ENCODE measurements at regions not wholly inside any gene's neighbourhood (a gene's known extent, or its start where the extent isn't known, plus 50 kb on each side); places are given as distances from the start of the nearest gene placed in this dataset.

DNA sequence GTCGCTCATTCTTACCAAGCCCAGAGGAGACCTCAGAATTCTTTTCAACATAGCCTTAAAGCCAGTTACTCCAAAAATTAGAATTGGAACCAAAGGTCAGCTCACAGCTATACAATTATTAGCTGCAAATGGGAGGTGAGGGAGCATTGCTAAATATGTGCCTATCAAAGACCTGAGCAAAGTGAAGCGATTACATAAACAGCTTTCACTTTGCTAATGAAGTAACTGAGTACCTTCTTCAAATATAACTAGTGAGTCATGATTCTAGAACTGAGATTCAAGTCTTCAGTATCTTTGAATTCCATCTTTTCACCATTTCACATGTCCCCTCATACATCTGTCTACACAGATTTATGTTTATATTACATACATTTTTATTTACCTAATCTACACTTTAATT, 122.6 kb downstream of the P2RY1 start:
- DNase-seq: no peak

DNA sequence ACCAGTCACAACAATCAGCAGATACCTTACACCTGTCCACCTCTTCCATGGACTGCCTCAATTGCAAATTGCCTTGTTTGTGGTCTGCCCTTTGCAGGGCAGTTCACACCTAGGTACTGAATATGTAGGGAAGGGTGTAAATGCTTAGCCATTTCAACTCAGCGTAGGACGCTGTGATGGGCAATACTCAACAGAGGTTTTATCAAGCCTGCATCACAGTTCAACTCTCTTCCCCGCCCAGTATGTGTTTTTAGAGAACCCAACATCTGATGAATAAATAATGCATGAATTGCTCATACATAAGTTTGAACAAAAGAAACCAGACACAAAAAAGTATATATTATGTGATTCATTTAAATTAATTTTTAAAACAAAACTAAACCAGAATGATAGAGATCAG, 124.4 kb downstream of the P2RY1 start:
- no peak for DNase-seq

DNA sequence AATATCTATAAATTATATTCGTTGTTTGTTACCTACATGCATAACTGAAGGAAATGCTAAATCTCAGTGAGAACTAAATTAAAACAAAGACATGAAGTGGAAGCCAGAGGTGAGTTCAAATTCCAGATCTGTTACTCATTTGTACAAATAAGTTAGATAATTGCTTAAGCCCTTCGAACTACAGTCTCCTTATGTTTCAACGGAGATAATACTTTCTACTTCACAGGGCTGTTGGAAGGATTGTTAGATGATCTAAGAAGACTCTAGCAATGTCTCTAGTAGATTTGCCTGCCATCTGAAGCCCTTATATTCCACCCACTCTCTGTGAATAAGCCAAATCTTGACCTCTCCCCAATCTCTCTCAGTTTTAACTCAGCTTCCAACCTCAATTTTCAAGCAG, 125.8 kb downstream of the P2RY1 start:
- no peak for DNase-seq

DNA sequence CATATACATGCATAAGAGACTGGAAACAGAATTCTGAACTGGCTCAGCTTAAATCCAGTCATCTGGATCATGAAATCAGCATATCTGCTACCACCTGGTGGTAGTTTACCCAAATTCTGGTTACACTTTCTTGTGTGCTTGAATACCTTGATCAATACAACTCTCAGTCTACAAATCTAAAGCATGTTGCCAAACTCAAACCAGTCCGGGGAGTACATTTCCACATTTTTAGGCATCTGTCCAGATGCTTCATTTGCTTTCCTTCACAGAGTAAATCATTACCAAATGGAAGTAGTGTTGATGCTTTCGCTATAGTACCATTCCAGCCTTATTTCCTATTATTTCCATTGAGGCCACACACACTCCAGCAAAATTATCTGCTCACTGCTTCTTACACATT, 126.4 kb downstream of the P2RY1 start:
- peak; percentile 8 to 28 for DNase-seq

DNA sequence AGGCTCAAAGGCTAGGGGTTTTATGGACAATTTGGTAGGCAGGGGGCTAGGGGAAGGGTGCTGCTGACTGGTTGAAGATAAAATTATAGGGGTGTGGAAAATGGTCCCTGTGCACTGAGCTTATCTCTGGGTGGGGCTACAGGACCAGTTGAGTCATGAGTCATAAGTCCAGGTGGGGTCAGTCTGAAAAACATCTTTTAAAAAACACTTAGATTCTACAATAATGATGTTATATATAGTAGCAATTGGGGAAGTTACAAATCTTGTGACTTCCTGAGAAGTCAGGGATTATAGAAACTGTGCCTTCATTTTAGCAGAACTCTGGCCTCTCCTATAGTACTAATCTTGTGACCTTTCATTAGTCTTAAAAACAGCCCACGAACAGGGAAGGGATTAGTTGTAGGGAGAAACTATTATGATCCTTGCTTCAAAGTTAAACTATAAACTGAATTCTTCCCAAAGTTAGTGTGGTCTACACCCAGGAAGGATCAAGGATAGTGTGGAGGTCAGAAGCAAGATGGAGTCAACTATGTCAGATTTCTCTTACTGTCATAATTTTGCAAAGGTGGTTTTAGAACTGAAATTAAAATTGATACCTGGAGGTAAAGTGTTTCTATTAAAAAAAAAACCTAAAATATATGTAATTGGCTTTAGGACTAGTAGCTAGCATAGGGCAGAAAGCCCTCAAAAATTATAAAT, 130.1 kb downstream of the P2RY1 start:
- no peak for DNase-seq

DNA sequence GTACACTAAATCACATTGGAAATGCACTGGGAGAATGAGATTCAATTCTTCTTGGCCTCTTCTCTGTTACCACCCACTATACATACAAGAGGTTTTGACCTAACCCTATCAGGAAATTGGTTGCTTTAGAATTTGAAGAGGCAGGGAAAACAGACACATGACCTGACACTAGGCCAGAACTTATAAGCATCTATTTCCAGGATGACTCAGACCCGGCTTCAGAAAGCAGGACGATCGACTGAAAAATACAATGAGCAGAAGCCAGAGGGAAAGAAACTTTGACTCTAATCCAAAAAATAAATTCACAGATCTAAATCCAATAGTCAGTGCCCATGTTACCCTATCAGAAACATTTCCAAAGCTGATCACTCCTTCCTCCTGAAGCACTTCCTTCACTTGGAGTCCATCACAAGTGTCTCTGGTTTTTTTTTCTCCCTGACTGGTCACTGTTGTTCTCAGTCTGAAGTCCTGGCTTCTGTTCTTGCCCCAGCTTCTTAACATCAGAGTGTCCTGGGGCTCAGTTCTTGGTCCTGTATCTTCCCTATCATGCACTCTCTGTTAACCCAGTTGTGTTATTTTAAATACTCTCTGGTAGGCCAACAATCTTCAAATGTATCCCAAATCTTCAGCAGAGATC, 133.6 kb downstream of the P2RY1 start:
- no peak for DNase-seq

DNA sequence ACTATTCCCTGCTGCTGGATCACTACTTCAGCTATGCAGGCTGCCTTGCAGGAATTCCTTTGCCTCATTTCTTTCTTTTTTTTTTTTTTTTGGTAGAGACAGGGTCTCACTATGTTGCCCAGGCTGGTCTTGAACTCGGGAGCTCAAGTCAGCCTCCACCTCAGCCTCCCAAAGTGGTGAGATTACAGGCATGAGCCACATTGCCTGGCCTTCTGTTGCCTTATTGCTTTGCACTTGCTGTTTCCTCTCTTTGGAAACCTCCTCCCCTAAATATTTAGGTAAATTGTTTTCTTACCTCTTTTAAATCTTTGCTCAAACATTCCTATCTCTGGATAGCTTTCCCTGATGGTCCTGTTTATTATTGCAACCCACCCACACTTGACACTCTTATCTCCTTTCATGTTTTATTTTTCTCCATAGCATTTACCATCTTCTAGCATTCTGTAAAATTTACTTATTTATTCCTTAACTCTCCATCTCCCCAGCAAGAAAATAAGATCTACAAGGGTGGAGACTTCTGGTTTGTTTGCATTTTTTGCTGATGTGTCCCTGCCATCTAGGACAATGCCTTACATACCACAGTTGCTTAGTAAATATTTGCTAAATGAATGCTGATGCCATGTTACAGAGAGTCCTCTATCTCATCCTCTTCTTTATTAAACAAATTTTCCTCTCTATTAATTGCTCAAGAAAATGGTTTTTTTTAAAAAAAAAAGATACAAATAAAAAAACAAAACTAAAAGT, 134.8 kb downstream of the P2RY1 start:
- DNase-seq: no peak

DNA sequence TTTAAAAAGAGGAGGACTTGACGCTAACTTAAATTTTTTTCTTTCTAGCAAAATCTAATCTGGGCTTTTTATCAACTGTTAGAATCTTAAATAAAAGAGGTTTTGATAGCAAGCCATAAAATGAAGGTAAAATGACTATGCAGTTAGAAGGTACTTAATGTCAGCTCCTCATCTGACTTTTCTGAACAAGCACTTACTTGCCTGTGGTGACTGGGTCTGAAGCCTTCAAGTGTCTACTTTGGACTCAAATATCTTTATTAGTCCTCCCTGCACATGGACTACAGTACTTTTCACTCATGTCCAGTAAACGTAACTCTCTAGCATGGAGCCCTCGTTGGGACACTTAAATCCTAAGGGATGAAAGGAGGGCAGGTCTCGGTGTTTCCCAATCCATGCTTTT, 135.9 kb downstream of the P2RY1 start:
- no peak for DNase-seq

DNA sequence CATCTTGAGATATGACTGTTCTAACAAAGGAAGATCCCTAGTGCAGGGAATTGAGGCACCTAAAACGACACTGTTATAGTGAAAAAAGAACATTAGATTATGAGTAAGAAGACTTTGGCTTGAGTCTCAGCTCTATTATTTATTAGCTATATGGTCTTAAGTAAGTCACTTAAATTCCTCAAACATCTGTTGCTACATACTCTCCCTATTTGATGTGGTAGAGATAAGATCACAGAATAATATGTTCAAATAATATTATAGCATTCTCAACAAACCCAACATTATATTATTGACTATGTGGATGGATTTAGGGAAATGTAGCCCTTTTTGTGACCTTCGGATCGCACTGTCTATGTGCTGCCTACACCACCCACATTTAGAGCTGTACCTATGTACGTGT, 136.9 kb downstream of the P2RY1 start:
- no peak for DNase-seq

DNA sequence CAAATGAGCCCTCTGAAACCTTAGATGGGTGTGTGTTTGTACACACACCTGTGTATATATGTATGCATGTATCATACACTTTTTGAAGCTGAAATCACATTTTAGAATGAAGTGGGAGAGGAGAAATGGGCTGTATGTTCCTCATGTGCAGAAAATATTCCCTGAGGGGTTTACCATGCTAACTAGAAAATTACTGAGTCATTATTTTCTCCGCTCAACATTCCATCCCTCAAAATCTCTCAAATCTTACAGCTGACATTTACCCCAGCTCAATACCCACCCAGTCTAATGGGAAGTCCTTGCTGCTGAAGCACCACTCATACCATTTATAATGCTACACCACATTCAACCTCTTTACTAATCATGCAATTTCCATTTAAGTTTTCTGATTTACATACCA, 138.6 kb downstream of the P2RY1 start:
- no peak for DNase-seq

DNA sequence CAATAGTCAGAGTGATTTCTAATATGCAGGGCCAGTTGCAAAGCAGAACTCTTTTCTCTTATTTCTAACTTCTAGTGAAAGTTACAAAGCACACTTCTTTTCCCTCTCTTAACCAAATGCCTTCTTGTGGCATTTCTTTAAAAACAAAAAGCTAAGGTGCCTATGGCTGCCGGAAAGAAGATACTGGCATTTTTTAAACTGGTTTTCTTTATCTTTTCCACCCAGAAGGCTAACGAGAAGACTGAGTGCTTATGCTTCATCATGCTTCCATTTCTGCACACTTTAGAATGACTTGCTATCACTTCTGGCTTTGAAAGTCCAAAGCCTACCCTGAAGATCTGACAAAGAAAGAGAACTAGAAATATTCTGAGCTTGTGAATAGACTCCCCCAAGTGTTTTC, 141.3 kb downstream of the P2RY1 start:
- no peak for DNase-seq

DNA sequence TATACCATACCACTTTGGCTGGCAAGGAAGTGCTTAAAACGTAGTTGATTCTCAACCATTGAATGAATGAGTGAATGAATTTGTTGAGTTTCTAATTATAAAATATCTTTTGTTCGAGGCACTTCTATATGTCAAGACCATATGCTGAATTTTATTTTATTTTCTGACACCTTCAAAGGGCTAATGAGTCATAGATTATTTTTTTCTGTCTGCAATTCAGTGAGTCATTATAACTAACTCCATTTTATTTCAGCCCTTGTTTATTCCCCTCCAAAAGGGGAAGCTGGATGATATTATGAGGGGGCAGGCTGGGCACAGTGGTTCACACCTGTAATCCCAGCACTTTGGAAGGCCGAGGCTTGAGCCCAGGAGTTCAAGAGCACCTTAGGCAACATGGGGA, 142.4 kb downstream of the P2RY1 start:
- no peak for DNase-seq

DNA sequence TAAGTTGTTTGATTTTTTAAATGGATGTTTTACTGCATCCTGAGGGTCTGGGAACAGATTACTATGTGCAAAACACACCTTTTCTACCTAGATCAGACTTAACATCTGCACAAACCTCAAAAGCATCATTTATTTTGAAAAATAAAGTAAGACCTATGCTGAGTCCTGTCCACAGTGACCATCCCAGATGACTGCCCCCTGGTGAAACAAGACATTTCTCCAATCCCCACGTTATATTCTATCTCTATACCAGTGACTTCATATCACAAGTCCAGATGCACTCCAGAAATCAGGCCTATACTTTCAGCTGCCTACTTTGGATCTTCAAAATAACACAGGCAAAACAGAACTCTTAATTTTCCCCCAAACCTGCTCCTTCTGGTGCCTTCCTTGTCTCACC, 143.2 kb downstream of the P2RY1 start:
- no peak for DNase-seq

DNA sequence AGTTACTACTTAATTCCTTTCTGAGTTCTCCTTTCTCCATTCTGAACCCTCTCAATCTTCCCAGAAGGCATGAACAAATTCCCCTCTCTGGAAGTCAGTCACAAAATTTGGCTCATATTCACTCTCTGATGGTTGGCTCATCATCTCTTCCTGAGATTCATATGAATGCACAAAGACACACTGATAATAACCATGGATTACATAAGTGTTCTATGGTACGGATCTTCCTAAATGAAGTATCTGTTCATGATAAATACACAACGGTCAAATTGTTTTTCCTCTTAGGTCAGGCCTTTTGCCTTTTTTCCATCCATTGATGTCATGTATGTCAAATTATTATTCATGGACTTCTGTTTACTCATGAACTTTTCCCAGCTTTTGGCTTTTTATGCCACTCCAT, 162.6 kb downstream of the P2RY1 start:
- DNase-seq: no peak

DNA sequence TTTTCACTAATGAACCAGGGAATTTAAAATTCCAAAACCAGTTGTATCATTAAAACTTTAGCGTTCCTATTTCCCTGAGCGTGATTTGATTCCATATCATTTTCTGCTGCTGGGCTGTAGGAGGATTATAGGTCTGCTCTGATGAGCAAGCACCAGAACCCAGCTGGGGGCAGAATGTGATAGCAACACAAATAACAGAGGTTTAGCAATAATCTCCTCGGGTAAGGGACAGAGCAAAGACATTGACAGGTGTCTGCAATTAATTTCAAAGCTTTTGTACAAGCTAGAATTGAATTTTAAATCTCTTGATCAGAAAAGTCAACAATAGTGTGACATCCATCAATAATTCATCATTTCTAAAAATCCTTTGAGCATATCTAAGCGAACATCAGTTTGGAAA, 163.4 kb upstream of the RAP2B start:
- no peak for DNase-seq

DNA sequence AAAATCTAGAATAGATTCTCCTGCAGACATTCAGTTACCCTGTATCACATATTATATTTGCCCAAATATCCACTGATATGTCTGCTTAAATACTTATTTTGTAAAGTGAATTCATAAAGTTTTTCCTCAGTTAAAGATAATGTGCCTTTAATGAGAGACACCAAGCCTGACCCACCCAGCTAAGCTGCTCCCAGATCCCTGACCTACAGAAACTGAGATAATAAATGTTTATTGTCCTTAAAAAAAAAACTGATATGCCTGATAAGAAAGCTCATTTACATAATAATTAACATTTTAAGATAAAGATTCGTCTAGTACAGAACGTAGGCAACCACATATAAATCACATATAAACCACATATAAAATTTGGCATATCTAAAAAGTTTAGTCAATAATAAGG, 161.7 kb upstream of the RAP2B start:
- DNase-seq: no peak

DNA sequence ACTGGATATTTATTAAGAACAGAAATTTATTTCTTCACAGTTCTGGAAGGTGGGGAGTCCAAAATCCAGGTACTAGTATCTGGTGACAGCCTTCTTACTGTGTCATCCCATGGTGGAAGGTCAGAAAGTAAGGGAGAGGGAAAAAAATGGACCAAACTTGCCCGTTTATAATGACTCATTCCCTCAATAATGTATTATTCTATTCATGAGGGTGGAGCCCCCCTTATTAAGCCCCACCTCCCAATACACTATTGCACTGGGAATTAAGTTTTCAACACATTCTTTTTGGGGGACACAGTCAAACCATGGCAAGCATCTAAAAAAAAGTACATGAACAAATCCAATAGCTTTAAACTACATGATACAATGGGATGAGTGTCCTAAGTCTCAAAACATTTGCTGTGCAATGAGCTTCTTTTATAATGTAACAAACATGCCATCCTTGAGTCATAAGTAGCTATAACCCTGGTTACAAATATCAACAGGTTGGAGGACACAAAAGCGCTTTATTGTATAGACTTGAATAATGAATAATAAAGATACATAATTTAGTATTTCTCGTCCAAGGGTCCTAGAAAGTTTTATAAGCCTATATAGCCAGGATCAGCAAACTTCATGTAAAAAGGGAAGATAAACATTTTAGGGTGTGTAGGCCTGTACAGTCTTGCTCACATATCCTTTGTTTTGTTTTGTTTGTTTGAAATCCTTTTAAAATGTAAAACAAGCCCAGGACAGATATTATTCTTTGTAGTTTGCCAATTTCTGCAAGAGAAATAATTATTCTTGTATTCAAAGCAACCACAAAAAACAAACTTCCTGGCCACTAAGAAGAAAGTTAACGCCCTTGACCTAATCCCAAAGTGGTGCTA, 160.6 kb upstream of the RAP2B start:
- no peak for DNase-seq

DNA sequence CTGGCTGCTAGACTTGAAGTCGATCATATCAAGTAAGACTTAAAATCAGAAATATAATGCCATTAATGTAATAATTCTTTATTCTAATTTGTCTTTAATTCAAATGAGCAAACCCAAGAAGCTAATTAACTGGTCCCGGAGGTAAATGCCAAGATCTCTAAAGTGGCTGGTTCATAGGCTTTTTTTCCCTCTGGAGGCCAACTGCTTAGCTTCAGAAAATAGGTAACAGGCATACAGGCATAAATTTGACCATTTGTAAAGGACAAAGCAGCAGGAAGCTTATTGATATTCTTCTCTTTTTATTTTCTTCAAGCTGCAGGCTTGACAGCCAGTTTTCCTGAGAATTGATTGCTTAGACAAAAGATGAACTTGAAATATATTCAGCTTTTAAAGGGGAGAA, 158.6 kb upstream of the RAP2B start:
- DNase-seq: no peak

DNA sequence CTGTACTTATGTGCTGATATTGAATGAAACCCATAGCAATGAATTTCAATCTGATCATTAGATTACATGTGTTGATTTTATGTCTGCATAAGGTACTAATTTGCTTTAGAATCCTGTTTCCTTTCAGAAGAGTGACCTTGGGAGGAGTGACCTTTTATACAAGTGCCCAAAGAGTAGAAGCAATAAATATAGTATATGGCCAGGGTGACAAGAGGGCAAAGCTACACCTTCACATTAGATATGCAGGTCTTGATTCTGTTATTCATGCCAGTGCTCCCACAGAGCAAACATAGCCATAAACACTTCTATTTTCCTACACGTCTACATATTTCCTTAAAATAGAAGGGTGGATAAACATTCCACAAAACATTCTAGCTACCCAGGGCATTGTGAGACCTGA, 158.2 kb upstream of the RAP2B start:
- no peak for DNase-seq

DNA sequence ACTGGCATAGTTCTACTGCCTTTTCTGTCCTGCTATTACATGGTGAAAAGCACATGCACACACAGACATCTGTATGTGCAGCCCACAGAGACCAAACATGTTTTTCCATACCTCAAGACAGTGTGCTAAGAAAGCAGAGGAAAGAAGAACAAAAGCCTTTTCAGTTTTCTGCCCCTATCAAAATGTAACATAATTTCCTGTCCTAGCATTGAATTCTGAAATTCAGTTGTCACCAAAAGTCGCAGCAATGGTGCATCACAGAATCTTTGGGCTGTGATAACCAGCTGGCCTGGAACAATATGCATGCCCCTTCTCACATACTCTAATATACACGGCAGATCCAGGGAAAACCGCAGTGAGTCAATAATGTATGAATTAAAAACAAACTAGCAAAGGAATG, 153.8 kb upstream of the RAP2B start:
- no peak for DNase-seq

DNA sequence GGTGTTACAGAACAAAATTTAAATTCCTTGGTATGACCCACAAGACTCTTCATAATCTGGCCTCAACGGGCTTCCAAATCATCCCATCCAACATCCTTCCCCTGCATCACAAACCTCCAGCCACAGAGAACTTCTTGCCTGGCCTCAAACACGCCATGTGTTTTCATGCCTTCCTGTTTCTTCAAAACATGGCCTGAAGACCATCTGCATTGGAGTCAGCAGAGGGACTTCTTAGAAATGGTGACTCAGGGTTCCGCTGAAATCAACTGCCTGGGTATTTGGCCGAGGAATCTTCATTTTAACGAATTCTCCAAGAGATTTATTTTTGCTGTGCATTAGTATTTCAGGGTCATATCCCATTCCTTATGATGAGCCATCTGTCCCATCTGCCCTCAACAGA, 138.1 kb upstream of the RAP2B start:
- DNase-seq: no peak

DNA sequence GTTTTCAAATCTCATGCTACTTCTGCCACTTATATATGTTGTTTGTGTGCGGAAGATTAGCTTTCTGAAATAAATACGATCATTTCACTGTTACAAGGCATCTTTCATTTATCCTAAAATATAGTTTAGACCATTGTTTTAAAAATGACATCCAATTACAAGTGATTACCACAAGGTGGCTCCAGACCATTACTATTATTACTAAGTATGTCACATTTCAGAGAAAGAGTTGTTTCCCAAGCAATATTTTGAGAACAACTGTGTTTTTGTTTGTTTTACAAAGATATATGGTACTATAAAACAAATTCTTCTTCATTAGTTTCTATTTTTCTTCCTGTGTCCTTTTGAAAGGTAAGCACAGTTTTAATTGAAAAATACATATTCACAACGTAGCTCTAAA, 136.0 kb upstream of the RAP2B start:
- peak in 1 of 2 donors; percentile 23 for DNase-seq

Measured in right lung (tissue), 2 donors.